PC-9 (cell line): ENCODE measurements at regions not wholly inside any gene's neighbourhood (a gene's known extent, or its start where the extent isn't known, plus 50 kb on each side); places are given as distances from the start of the nearest gene placed in this dataset.
A peak's percentile ranks its signal among the peaks of the same experiment; 100 is the strongest.

ENCODE experiments used
- BruUV-seq: library from RNA; stranded (reverse); fragments of 400-500 nt; replicated peaks from 2 replicates; lab custom pipeline; 2021; lab: Mats Ljungman, UMichigan
- CTCF ChIA-PET: fragments of 300-600 bp; sonication (Branson Sonifier 250); formaldehyde crosslinking; loops from one replicate; lab custom pipeline; 2022; ENCODE audit warnings: antibody characterized with exemption; lab: Charles Lee
- POLR2A ChIA-PET: fragments of 300-600 bp; sonication (Branson Sonifier 250); formaldehyde crosslinking; loops from one replicate; lab custom pipeline; 2022; ENCODE audit warnings: antibody characterized with exemption; ENCODE audit not compliant: unreplicated experiment; lab: Charles Lee
- DNase-seq, 2 experiments: peaks; one replicate each; pipeline versions ENCODE4 v3.0.0 to v3.0.0-alpha.2; 2015 to 2022; ENCODE audit warnings: mixed read lengths in 1 of 2
- H2AFZ ChIP-seq: fragments of 200-600 bp; sonication (generic); 2 replicates; pipeline ENCODE4 v1.8.1; 2017; ENCODE audit warnings: antibody characterized with exemption
- H3F3A ChIP-seq: fragments of 200-600 bp; sonication (generic); 2 replicates; pipeline ENCODE4 v1.8.1; 2017; ENCODE audit warnings: antibody characterized with exemption, mild to moderate bottlenecking, low read depth; ENCODE audit not compliant: insufficient read depth
- H3K27ac ChIP-seq: fragments of 200-600 bp; sonication (generic); 2 replicates; pipeline ENCODE4 v1.6.1; 2016; ENCODE audit warnings: mixed run types
- H3K27me3 ChIP-seq: fragments of 200-600 bp; sonication (generic); 2 replicates; pipeline ENCODE4 v1.6.1; 2016; ENCODE audit warnings: low read depth, mixed run types; ENCODE audit not compliant: insufficient read depth
- H3K36me3 ChIP-seq: fragments of 200-600 bp; sonication (generic); 2 replicates; pipeline ENCODE4 v1.6.1; 2016; ENCODE audit warnings: low read depth, mixed run types
- H3K4me1 ChIP-seq: fragments of 200-600 bp; sonication (generic); replicated peaks from 2 replicates; pipeline ENCODE4 v1.6.1; 2016; ENCODE audit warnings: mixed run types; ENCODE audit not compliant: insufficient read depth
- H3K4me2 ChIP-seq: fragments of 200-600 bp; sonication (generic); 2 replicates; pipeline ENCODE4 v1.6.1; 2017; ENCODE audit warnings: mixed run types
- H3K4me3 ChIP-seq: fragments of 200-600 bp; sonication (generic); 2 replicates; pipeline ENCODE4 v1.6.1; 2016; ENCODE audit warnings: mixed run types
- H3K79me2 ChIP-seq: fragments of 200-600 bp; sonication (generic); 2 replicates; pipeline ENCODE4 v1.6.1; 2017; ENCODE audit warnings: low read depth, mixed run types
- H3K9me2 ChIP-seq: fragments of 200-600 bp; sonication (generic); 2 replicates; pipeline ENCODE4 v1.8.1; 2017; ENCODE audit warnings: mild to moderate bottlenecking; ENCODE audit not compliant: insufficient read depth
- H3K9me3 ChIP-seq: fragments of 200-600 bp; sonication (generic); 2 replicates; pipeline ENCODE4 v1.8.1; 2016; ENCODE audit warnings: low read depth; ENCODE audit not compliant: insufficient read depth
- H4K20me1 ChIP-seq: fragments of 200-600 bp; sonication (generic); 2 replicates; pipeline ENCODE4 v1.8.1; 2017; ENCODE audit not compliant: insufficient read depth
- CTCF ChIP-seq: fragments of 200-600 bp; sonication (generic); conservative IDR thresholded peaks from 2 replicates; pipeline ENCODE4 v1.6.1; 2017; ENCODE audit warnings: mixed run types, antibody characterized with exemption, mild to moderate bottlenecking, moderate library complexity
- EZH2 ChIP-seq: fragments of 200-600 bp; sonication (generic); IDR thresholded peaks from 2 replicates; pipeline ENCODE4 v1.8.0; 2017; ENCODE audit warnings: antibody characterized with exemption, low read depth
- intact Hi-C: fragments of 100-400 bp; cut with micrococcal nuclease; formaldehyde crosslinking; loops from one replicate; pipeline ENCODE4 v1.10.0; 2022; ENCODE audit not compliant: unreplicated experiment

DNA sequence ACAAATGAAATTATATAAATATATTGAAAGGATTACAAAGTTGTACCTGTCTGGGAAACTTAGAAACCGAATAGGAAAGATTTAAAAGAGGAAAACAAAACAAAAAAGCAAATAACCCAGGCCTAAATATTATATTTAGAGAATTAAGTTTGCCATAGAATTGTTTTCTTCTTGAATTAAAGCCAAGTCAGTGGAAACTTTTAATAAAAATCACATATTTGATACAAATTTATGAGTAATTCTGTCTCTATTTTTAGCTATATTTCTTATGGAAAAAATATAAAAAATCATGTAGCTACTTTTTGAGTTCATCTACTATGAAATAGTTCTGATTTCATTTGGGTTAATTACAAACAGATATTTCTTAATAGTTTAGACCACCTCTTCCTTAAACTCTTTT is 470.2 kb upstream of the HSF2 start:
- H4K20me1 ChIP-seq, result no peaks in the 10 kb centered on the region
- intact Hi-C loops, result no loop called here
- H3K9me3 ChIP-seq, result no peaks in the 10 kb centered on the region; the same call in 1 of the 2 replicates
- H2AFZ ChIP-seq, result no peak overlapping the region
- H3K9me2 ChIP-seq, result no peaks in the 10 kb centered on the region
- H3K36me3 ChIP-seq, result no peaks in the 10 kb centered on the region
- no peak overlapping the region for H3K4me3 ChIP-seq
- H3K79me2 ChIP-seq, result no peaks in the 10 kb centered on the region
- H3K4me2 ChIP-seq, result no peak overlapping the region
- POLR2A ChIA-PET, result no interaction called here
- TF ChIP-seq EZH2 (no peak), CTCF (no peak)
- BruUV-seq, result no TSS peak
- no peak for DNase-seq
- H3K4me1 ChIP-seq, result no peaks in the 10 kb centered on the region
- no peaks in the 10 kb centered on the region for H3F3A ChIP-seq
- no peak overlapping the region for H3K27ac ChIP-seq
- no peaks in the 10 kb centered on the region for H3K27me3 ChIP-seq
- CTCF ChIA-PET, result no interaction called here

DNA sequence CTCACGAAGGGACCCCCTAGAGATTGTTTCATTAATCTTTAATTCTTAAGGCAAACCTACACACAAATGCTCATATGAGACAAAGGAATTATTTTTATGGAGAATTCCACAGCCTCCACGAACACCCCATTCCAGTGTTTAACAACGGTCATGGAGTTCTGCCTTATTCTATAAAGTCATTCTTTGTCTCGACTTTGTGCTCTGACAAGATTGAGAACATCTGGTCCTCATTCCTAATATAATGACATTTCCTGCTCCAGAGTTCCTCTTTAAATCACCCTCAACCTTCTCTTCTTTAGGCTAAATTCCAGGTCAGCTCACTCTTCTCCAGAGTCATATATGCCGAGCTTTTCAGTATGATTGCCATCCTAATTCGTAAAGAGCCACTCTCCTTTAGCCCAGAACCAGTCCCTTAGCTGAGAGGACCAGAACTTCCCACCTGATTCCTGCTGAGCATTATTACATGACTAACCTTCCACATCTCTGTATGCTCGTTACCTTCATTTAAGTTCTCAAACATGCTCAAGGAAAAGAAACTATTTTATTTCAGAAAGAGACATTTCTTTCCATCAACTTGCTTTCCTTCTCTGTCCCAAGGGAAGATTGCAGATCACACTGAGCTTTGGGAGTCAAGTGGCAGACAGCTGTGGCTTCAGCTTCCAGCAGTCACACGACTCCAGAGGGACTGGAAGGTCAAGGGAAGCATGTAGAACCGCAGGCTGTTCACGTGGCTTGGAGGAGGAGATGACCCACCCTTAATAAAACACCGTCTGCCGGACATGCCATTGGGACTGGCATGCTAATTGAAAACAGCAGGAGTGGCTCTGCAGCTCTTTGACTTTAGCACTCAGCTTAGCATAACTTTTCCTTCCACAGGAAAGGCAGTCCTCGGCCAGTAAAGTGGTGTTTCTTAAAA is 467.1 kb upstream of the HSF2 start:
- Histone ChIP-seq H2AFZ (peak overlapping the region; percentile 45), H3K27ac (no peak overlapping the region), H3K4me1 (no peaks in the 10 kb centered on the region), H4K20me1 (no peaks in the 10 kb centered on the region), H3K36me3 (no peaks in the 10 kb centered on the region), H3K27me3 (no peaks in the 10 kb centered on the region), H3K4me3 (no peak overlapping the region), H3F3A (no peaks in the 10 kb centered on the region), H3K79me2 (no peaks in the 10 kb centered on the region), H3K9me2 (no peaks in the 10 kb centered on the region), H3K9me3 (no peaks in the 10 kb centered on the region; the same call in 1 of the 2 replicates), H3K4me2 (no peak overlapping the region)
- ChIA-PET POLR2A (interaction anchor here (0.5 kb wide), 1 partner anchor 45 kb away, joined by 7 read pairs; no protein-coding TSS in a partner anchor), CTCF (interaction anchor here (0.6 kb wide), 1 partner anchor 23 kb away, joined by 3 read pairs; no protein-coding TSS in a partner anchor)
- BruUV-seq, result no TSS peak
- peak in 1 of 2 experiments; percentile 52 for DNase-seq
- no peak for TF ChIP-seq CTCF
- no peak for TF ChIP-seq EZH2
- intact Hi-C loops, result no loop called here

- Histone ChIP-seq H3K27ac (no peak overlapping the region), H3K79me2 (no peaks in the 10 kb centered on the region), H3K27me3 (no peaks in the 10 kb centered on the region), H3K9me2 (no peaks in the 10 kb centered on the region), H3F3A (no peaks in the 10 kb centered on the region), H3K9me3 (peaks cover 5% of the 10 kb centered on the region; the same call in 1 of the 2 replicates), H2AFZ (no peak overlapping the region; the same call in 1 of the 2 replicates), H3K4me3 (no peak overlapping the region), H3K36me3 (no peaks in the 10 kb centered on the region), H3K4me1 (no peaks in the 10 kb centered on the region), H4K20me1 (no peaks in the 10 kb centered on the region), H3K4me2 (no peak overlapping the region)
- TF ChIP-seq CTCF, result no peak
- no peak for TF ChIP-seq EZH2
- POLR2A ChIA-PET, result no interaction called here
- no peak for DNase-seq
- BruUV-seq, result no TSS peak
- intact Hi-C loops, result no loop called here
- CTCF ChIA-PET, result no interaction called here
Measured at GRCh38 chr6:121934451-121934850, 465.0 kb upstream of the HSF2 start.
